Ectodermal cell (in vitro differentiated cells): ENCODE measurements at regions not wholly inside any gene's neighbourhood (a gene's known extent, or its start where the extent isn't known, plus 50 kb on each side); places are given as distances from the start of the nearest gene placed in this dataset.
"Not testable (repeated sequence)": the region's sequence is repeated elsewhere in the genome, so short reads cannot be mapped to it uniquely, and the experiment has no call there.

ENCODE experiments used
- H3K27ac ChIP-seq: 2 replicates; pipeline ENCODE4 v1.7.0; 2013; ENCODE audit warnings: mild to moderate bottlenecking, low read depth, low read length; ENCODE audit not compliant: insufficient read depth, poor library complexity, severe bottlenecking
- H3K27me3 ChIP-seq: 2 replicates; pipeline ENCODE4 v1.7.0; 2013; ENCODE audit warnings: mild to moderate bottlenecking, low read length; ENCODE audit not compliant: insufficient read depth, control insufficient read depth, poor library complexity, severe bottlenecking
- H3K36me3 ChIP-seq: one replicate; pipeline ENCODE4 v1.7.0; 2013; ENCODE audit warnings: low read length; ENCODE audit not compliant: control insufficient read depth, insufficient read depth
- H3K4me1 ChIP-seq: one replicate; pipeline ENCODE4 v1.7.0; 2013; ENCODE audit warnings: low read length; ENCODE audit not compliant: control insufficient read depth, insufficient read depth
- H3K4me3 ChIP-seq: 2 replicates; pipeline ENCODE4 v1.7.0; 2013; ENCODE audit warnings: low read depth, low read length, control low read depth; ENCODE audit not compliant: insufficient read depth
- H3K9me3 ChIP-seq: 2 replicates; pipeline ENCODE4 v1.7.0; 2013; ENCODE audit warnings: mild to moderate bottlenecking, low read length, moderate library complexity; ENCODE audit not compliant: control insufficient read depth
- WGBS, 2 experiments: methylation state at CpG; one replicate each; pipeline ENCODE4 v1.1.7; 2013; ENCODE audit warnings: missing lambda C conversion rate in 2 of 2; 5-methylcytosine and 5-hydroxymethylcytosine counted together

GRCh38 chr6:115442323-115442722 lies 618.4 kb downstream of the FRK start:
- 66 to 75% methylated on average over 2 of the region's 2 CpGs for WGBS, 2 experiments
- Histone ChIP-seq H3K4me3 (no peak overlapping the region), H3K27me3 (no peaks in the 10 kb centered on the region), H3K4me1 (no peaks in the 10 kb centered on the region), H3K27ac (no peak overlapping the region), H3K9me3 (no peaks in the 10 kb centered on the region), H3K36me3 (no peaks in the 10 kb centered on the region)

- Histone ChIP-seq H3K27me3 (no peaks in the 10 kb centered on the region), H3K4me3 (no peak overlapping the region), H3K27ac (no peak overlapping the region), H3K9me3 (no peaks in the 10 kb centered on the region), H3K4me1 (no peaks in the 10 kb centered on the region), H3K36me3 (no peaks in the 10 kb centered on the region)
- WGBS, 2 experiments = 94 to 100% methylated on average over 1 of the region's 1 CpG
These were observed 619.0 kb downstream of the FRK start for GRCh38 chr6:115441651-115442050.

- Histone ChIP-seq H3K4me3 (no peak overlapping the region), H3K36me3 (no peaks in the 10 kb centered on the region), H3K9me3 (no peaks in the 10 kb centered on the region), H3K4me1 (no peaks in the 10 kb centered on the region), H3K27ac (no peak overlapping the region), H3K27me3 (no peaks in the 10 kb centered on the region)
- 3 to 7% methylated on average over 3 of the region's 3 CpGs for WGBS, 2 experiments
These were observed 645.3 kb downstream of the FRK start for GRCh38 chr6:115415378-115415777.

GRCh38 chr6:115414916-115415315 lies 645.8 kb downstream of the FRK start:
- not testable (repeated sequence) for H3K4me3 ChIP-seq, H3K27me3 ChIP-seq, H3K9me3 ChIP-seq, H3K27ac ChIP-seq, H3K36me3 ChIP-seq, H3K4me1 ChIP-seq
- WGBS, 2 experiments = 29 to 37% methylated on average over 6 of the region's 6 CpGs

GRCh38 chr6:115411756-115412155 lies 648.9 kb downstream of the FRK start:
- Histone ChIP-seq H3K9me3 (no peaks in the 10 kb centered on the region), H3K4me1 (no peaks in the 10 kb centered on the region), H3K36me3 (no peaks in the 10 kb centered on the region), H3K27me3 (no peaks in the 10 kb centered on the region), H3K27ac (no peak overlapping the region), H3K4me3 (no peak overlapping the region)
- WGBS, 2 experiments = 93 to 100% methylated on average over 1 to 2 of the region's 2 CpGs

GRCh38 chr6:115404446-115404845 lies 656.2 kb downstream of the FRK start:
- 100% methylated on average over 1 of the region's 1 CpG; no CpG with 5 or more reads in 1 of the 2 experiments for WGBS, 2 experiments
- Histone ChIP-seq H3K4me1 (no peaks in the 10 kb centered on the region), H3K27me3 (no peaks in the 10 kb centered on the region), H3K27ac (no peak overlapping the region), H3K36me3 (no peaks in the 10 kb centered on the region), H3K4me3 (no peak overlapping the region), H3K9me3 (no peaks in the 10 kb centered on the region)

GRCh38 chr6:115398607-115399006 lies 662.1 kb downstream of the FRK start:
- H3K36me3 ChIP-seq = no peaks in the 10 kb centered on the region
- no peak overlapping the region for H3K4me3 ChIP-seq
- no peaks in the 10 kb centered on the region for H3K27me3 ChIP-seq
- H3K4me1 ChIP-seq = no peaks in the 10 kb centered on the region
- WGBS, 2 experiments = no CpG with 5 or more reads among the region's 1 CpG
- H3K27ac ChIP-seq = no peak overlapping the region
- no peaks in the 10 kb centered on the region for H3K9me3 ChIP-seq

- 95% methylated on average over 6 of the region's 6 CpGs for WGBS, 2 experiments
- Histone ChIP-seq H3K9me3 (peaks cover 3% of the 10 kb centered on the region), H3K27ac (no peak overlapping the region), H3K4me1 (no peaks in the 10 kb centered on the region), H3K36me3 (no peaks in the 10 kb centered on the region), H3K4me3 (no peak overlapping the region), H3K27me3 (no peaks in the 10 kb centered on the region)
These were observed 664.4 kb downstream of the FRK start for GRCh38 chr6:115396112-115396906.

- WGBS, 2 experiments = 94 to 95% methylated on average over 5 of the region's 5 CpGs
- no peak overlapping the region for H3K4me3 ChIP-seq
- no peaks in the 10 kb centered on the region for H3K36me3 ChIP-seq
- H3K27ac ChIP-seq = no peak overlapping the region
- H3K4me1 ChIP-seq = no peaks in the 10 kb centered on the region
- H3K9me3 ChIP-seq = peaks cover 3% of the 10 kb centered on the region
- no peaks in the 10 kb centered on the region for H3K27me3 ChIP-seq
These were observed 666.9 kb downstream of the FRK start for GRCh38 chr6:115393821-115394220.

- Histone ChIP-seq H3K4me1 (no peaks in the 10 kb centered on the region), H3K9me3 (no peaks in the 10 kb centered on the region), H3K4me3 (no peak overlapping the region), H3K27ac (no peak overlapping the region), H3K27me3 (no peaks in the 10 kb centered on the region), H3K36me3 (no peaks in the 10 kb centered on the region)
- WGBS, 2 experiments = 54% methylated on average over 2 of the region's 2 CpGs; no CpG with 5 or more reads in 1 of the 2 experiments
These were observed 690.5 kb downstream of the FRK start for GRCh38 chr6:115370202-115370601.
